Caco-2 (cell line): ENCODE measurements at regions not wholly inside any gene's neighbourhood (a gene's known extent, or its start where the extent isn't known, plus 50 kb on each side); places are given as distances from the start of the nearest gene placed in this dataset.

Experiments
- BruUV-seq: library from RNA; stranded (reverse); fragments of 400-500 nt; replicated peaks from 2 replicates; lab custom pipeline; 2021; lab: Mats Ljungman, UMichigan
- CTCF ChIA-PET: fragments of 300-600 bp; sonication (Branson Sonifier 250); formaldehyde crosslinking; loops from one replicate; lab custom pipeline; 2022; ENCODE audit warnings: antibody characterized with exemption; lab: Charles Lee
- POLR2A ChIA-PET: fragments of 300-600 bp; sonication (Branson Sonifier 250); formaldehyde crosslinking; loops from one replicate; lab custom pipeline; 2022; ENCODE audit warnings: antibody characterized with exemption; lab: Charles Lee
- DNase-seq, 2 experiments: peaks; one replicate each; pipeline versions ENCODE4 v3.0.0 to v3.0.0-alpha.2; 2020 to 2022
- H3K27me3 ChIP-seq: replicated peaks from 2 replicates; pipeline ENCODE4 v1.6.0; 2011; ENCODE audit warnings: low read length; ENCODE audit not compliant: control insufficient read depth, insufficient read depth
- H3K36me3 ChIP-seq: 2 replicates; pipeline ENCODE4 v1.5.1; 2011; ENCODE audit warnings: low read length; ENCODE audit not compliant: control insufficient read depth, insufficient read depth
- H3K4me1 ChIP-seq: fragments of 250-450 bp; sonication (Bioruptor Pico); 2 replicates; pipeline ENCODE4 v1.5.1; 2020; ENCODE audit warnings: mild to moderate bottlenecking
- H3K4me3 ChIP-seq: 2 replicates; pipeline ENCODE4 v1.5.1; 2011; ENCODE audit warnings: low read depth, mild to moderate bottlenecking, control low read depth, low read length
- H3K9me3 ChIP-seq: fragments of 250-450 bp; sonication (Bioruptor Pico); 2 replicates; pipeline ENCODE4 v1.5.1; 2020; ENCODE audit warnings: mild to moderate bottlenecking, moderate library complexity
- H3K27ac Mint-ChIP-seq: one replicate; pipeline ENCODE4 v1.8.0; 2022; ENCODE audit warnings: mixed read lengths; ENCODE audit not compliant: unreplicated experiment
- H3K27me3 Mint-ChIP-seq: one replicate; pipeline ENCODE4 v1.8.0; 2022; ENCODE audit warnings: mixed read lengths; ENCODE audit not compliant: insufficient read depth, unreplicated experiment
- H3K36me3 Mint-ChIP-seq: one replicate; pipeline ENCODE4 v1.8.0; 2022; ENCODE audit warnings: mild to moderate bottlenecking, mixed read lengths; ENCODE audit not compliant: insufficient read depth, unreplicated experiment
- H3K4me1 Mint-ChIP-seq: one replicate; pipeline ENCODE4 v1.8.0; 2022; ENCODE audit warnings: low read depth, mixed read lengths; ENCODE audit not compliant: unreplicated experiment
- H3K4me3 Mint-ChIP-seq: one replicate; pipeline ENCODE4 v1.8.0; 2022; ENCODE audit warnings: mild to moderate bottlenecking, moderate library complexity, mixed read lengths; ENCODE audit not compliant: unreplicated experiment
- H3K9me3 Mint-ChIP-seq: one replicate; pipeline ENCODE4 v1.8.0; 2022; ENCODE audit warnings: mixed read lengths; ENCODE audit not compliant: unreplicated experiment
- intact Hi-C: fragments of 100-400 bp; cut with micrococcal nuclease; formaldehyde crosslinking; loops from one replicate; pipeline ENCODE4 v1.10.0; 2022; ENCODE audit not compliant: unreplicated experiment
- TF ChIP-seq, protein P1 (sequence below), 2 experiments: fragments of 200-600 bp in 1 of 2; IDR thresholded peaks; 1 replicate in 1 of 2; 2 replicates in 1 of 2; pipeline versions ENCODE4 v1.5.1 to v1.8.0; 2011 to 2022; ENCODE audit warnings: antibody characterized with exemption in 1 of 2, control low read depth in 1 of 2, inconsistent platforms in 1 of 2, low read depth in 1 of 2, low read length in 1 of 2, mild to moderate bottlenecking in 1 of 2, moderate library complexity in 1 of 2; ENCODE audit not compliant: insufficient read depth in 1 of 2, severe bottlenecking in 1 of 2, unreplicated experiment in 1 of 2

DNA sequence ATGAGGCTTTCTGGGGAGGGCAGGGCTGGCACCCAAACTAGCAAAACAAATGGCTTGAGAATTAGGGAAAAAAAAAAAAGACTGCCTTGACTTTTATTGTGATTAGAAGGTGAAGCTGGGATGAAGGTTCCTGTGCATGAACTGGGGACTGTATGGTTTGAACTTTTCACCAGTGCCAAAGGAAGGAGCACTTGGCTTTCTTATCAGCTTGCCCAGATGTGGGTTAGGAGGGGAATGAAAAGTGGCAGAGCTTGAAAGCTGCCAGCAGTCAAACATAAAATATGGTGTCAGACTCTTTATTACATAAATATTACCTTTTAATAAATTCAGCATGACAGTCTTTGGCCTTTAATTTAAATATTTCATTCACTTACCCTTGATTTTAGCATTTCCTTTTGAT lies 182.5 kb downstream of the PSAT1 start:
- Mint-ChIP-seq H3K27me3 (no peaks in the 10 kb centered on the region), H3K4me1 (no peaks in the 10 kb centered on the region), H3K4me3 (no peak overlapping the region), H3K9me3 (peaks cover 10% of the 10 kb centered on the region), H3K36me3 (no peaks in the 10 kb centered on the region), H3K27ac (no peak overlapping the region)
- ChIA-PET CTCF (no interaction called here), POLR2A (no interaction called here)
- no peaks in the 10 kb centered on the region for H3K27me3 ChIP-seq
- no TSS peak for BruUV-seq
- TF ChIP-seq, protein P1, sequence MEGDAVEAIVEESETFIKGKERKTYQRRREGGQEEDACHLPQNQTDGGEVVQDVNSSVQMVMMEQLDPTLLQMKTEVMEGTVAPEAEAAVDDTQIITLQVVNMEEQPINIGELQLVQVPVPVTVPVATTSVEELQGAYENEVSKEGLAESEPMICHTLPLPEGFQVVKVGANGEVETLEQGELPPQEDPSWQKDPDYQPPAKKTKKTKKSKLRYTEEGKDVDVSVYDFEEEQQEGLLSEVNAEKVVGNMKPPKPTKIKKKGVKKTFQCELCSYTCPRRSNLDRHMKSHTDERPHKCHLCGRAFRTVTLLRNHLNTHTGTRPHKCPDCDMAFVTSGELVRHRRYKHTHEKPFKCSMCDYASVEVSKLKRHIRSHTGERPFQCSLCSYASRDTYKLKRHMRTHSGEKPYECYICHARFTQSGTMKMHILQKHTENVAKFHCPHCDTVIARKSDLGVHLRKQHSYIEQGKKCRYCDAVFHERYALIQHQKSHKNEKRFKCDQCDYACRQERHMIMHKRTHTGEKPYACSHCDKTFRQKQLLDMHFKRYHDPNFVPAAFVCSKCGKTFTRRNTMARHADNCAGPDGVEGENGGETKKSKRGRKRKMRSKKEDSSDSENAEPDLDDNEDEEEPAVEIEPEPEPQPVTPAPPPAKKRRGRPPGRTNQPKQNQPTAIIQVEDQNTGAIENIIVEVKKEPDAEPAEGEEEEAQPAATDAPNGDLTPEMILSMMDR (IDR thresholded peaks at IDR 0.05; ENCODE audit: insufficient read depth in 1 of 2, low read depth in 1 of 2, low read length in 1 of 2, severe bottlenecking in 1 of 2, unreplicated experiment in 1 of 2), result no peak
- no peaks in the 10 kb centered on the region for H3K36me3 ChIP-seq
- DNase-seq, result no peak
- intact Hi-C loops, result no loop called here
- H3K4me1 ChIP-seq, result no peaks in the 10 kb centered on the region
- no peak overlapping the region for H3K4me3 ChIP-seq
- no peaks in the 10 kb centered on the region for H3K9me3 ChIP-seq

DNA sequence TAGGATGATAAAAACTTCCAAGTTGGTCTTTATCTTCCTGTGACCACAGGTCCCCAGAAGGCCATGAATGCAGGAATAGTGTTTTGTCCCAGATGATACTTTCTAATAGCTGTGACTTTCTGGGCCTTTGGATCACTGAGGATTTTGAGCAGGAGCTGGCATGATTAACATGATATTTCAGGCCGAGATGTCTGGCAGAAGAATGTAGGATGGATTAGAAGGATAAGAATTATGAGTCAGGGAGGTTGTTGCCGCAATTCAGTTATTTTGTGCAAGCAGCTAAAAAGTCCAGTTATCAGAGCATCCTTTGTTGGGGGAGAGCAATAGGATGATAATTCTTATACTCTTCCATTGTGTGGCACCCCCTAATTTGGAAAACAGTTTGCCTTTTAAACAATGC lies 189.7 kb downstream of the PSAT1 start:
- DNase-seq, result no peak
- BruUV-seq, result no TSS peak
- H3K4me1 ChIP-seq, result no peaks in the 10 kb centered on the region
- H3K4me1 Mint-ChIP-seq, result no peaks in the 10 kb centered on the region
- no peak overlapping the region for H3K27ac Mint-ChIP-seq
- H3K9me3 ChIP-seq, result no peaks in the 10 kb centered on the region
- H3K4me3 Mint-ChIP-seq, result no peak overlapping the region
- POLR2A ChIA-PET, result no interaction called here
- CTCF ChIA-PET, result no interaction called here
- intact Hi-C loops, result no loop called here
- TF ChIP-seq, protein P1 (IDR thresholded peaks at IDR 0.05; ENCODE audit: insufficient read depth in 1 of 2, low read depth in 1 of 2, low read length in 1 of 2, severe bottlenecking in 1 of 2, unreplicated experiment in 1 of 2), result no peak
- peaks cover 10% of the 10 kb centered on the region for H3K9me3 Mint-ChIP-seq
- H3K36me3 Mint-ChIP-seq, result no peaks in the 10 kb centered on the region
- H3K27me3 Mint-ChIP-seq, result no peaks in the 10 kb centered on the region
- H3K36me3 ChIP-seq, result no peaks in the 10 kb centered on the region
- H3K4me3 ChIP-seq, result no peak overlapping the region
- H3K27me3 ChIP-seq, result no peaks in the 10 kb centered on the region

DNA sequence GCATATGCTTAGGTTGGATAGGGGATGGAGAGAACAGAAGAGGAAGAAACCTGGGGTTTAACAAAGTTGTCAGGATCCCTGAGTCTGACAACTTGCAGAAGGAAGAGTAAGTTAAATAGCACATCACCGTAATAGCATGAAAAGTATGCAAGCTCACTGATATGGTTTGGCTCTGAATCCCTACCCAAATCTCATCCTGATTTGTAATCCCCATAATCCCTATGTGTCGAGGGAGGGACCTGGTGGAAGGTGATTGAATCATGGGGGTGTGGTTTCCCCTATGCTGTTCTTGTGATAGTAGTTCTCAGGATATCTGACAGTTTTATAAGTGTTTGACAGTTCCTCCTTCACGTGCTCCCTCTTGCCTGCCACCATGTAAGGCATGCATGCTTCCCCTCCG lies 193.3 kb downstream of the PSAT1 start:
- no peaks in the 10 kb centered on the region for H3K36me3 ChIP-seq
- no peak for DNase-seq
- H3K4me3 Mint-ChIP-seq, result no peak overlapping the region
- CTCF ChIA-PET, result no interaction called here
- POLR2A ChIA-PET, result no interaction called here
- no peaks in the 10 kb centered on the region for H3K4me1 ChIP-seq
- TF ChIP-seq, protein P1 (IDR thresholded peaks at IDR 0.05; ENCODE audit: insufficient read depth in 1 of 2, low read depth in 1 of 2, low read length in 1 of 2, severe bottlenecking in 1 of 2, unreplicated experiment in 1 of 2), result no peak
- no TSS peak for BruUV-seq
- no peaks in the 10 kb centered on the region for H3K36me3 Mint-ChIP-seq
- H3K4me3 ChIP-seq, result no peak overlapping the region
- intact Hi-C loops, result no loop called here
- no peaks in the 10 kb centered on the region for H3K9me3 ChIP-seq
- H3K27me3 Mint-ChIP-seq, result peaks cover 3% of the 10 kb centered on the region
- no peak overlapping the region for H3K27ac Mint-ChIP-seq
- no peaks in the 10 kb centered on the region for H3K4me1 Mint-ChIP-seq
- H3K27me3 ChIP-seq, result no peaks in the 10 kb centered on the region
- no peaks in the 10 kb centered on the region for H3K9me3 Mint-ChIP-seq
